RWPE1 (cell line): ENCODE measurements at regions not wholly inside any gene's neighbourhood (a gene's known extent, or its start where the extent isn't known, plus 50 kb on each side); places are given as distances from the start of the nearest gene placed in this dataset.

ENCODE experiments used
- CTCF ChIA-PET: fragments of 350-600 bp; sonication (Branson Sonifier 250); formaldehyde crosslinking; extraction: SDS; loops from one replicate; lab custom pipeline; 2021; lab: Yijun Ruan, JAX
- POLR2A ChIA-PET: fragments of 400-600 bp; formaldehyde crosslinking; extraction: SDS; loops from one replicate; lab custom pipeline; 2020; ENCODE audit warnings: antibody characterized with exemption; ENCODE audit not compliant: low non-redundant PET; lab: Yijun Ruan, JAX
- DNase-seq: peaks from one replicate; pipeline ENCODE4 v3.0.0; 2012; ENCODE audit warnings: low spot score
- H3K27ac ChIP-seq: fragments of 450-650 bp; 2 replicates; pipeline ENCODE4 v1.5.1; 2017
- CTCF ChIP-seq: fragments of 450-650 bp; conservative IDR thresholded peaks from 2 replicates; pipeline ENCODE4 v1.5.1; 2017; ENCODE audit warnings: low read depth, mild to moderate bottlenecking

- TF ChIP-seq CTCF: no peak
- ChIA-PET POLR2A (no interaction called here), CTCF (no interaction called here)
- no peak overlapping the region for H3K27ac ChIP-seq
- no peak for DNase-seq
Observed at GRCh38 chr13:76229281-76229680, 593.2 kb downstream of the LMO7 start.

GRCh38 chr13:76226941-76227340 lies 590.8 kb downstream of the LMO7 start:
- CTCF ChIA-PET: no interaction called here

GRCh38 chr13:76225815-76226489 lies 589.8 kb downstream of the LMO7 start:
- no peak for TF ChIP-seq CTCF
- no peak overlapping the region for H3K27ac ChIP-seq
- CTCF ChIA-PET: no interaction called here
- DNase-seq: no peak
- POLR2A ChIA-PET: no interaction called here

More at GRCh38 chr13:76226941-76227340, 590.8 kb downstream of the LMO7 start:
- POLR2A ChIA-PET: no interaction called here
- H3K27ac ChIP-seq: no peak overlapping the region
- no peak for DNase-seq
- TF ChIP-seq CTCF: no peak

- CTCF ChIA-PET: no interaction called here
- no peak for TF ChIP-seq CTCF
- POLR2A ChIA-PET: no interaction called here
Observed at GRCh38 chr13:76223999-76224398, 587.9 kb downstream of the LMO7 start.

GRCh38 chr13:76223565-76223964 lies 587.4 kb downstream of the LMO7 start:
- H3K27ac ChIP-seq: no peak overlapping the region
- ChIA-PET POLR2A (no interaction called here), CTCF (no interaction called here)
- DNase-seq: no peak
- TF ChIP-seq CTCF: no peak

More at GRCh38 chr13:76223999-76224398, 587.9 kb downstream of the LMO7 start:
- H3K27ac ChIP-seq: no peak overlapping the region
- DNase-seq: no peak

GRCh38 chr13:76222511-76222910 lies 586.4 kb downstream of the LMO7 start:
- ChIA-PET CTCF (interaction anchor here (0.6 kb wide), 1 partner anchor 24 kb away, joined by 6 read pairs; no protein-coding TSS in a partner anchor), POLR2A (no interaction called here)
- TF ChIP-seq CTCF: no peak
- no peak overlapping the region for H3K27ac ChIP-seq
- no peak for DNase-seq
